Natural killer cell (primary cell): ENCODE measurements at regions not wholly inside any gene's neighbourhood (a gene's known extent, or its start where the extent isn't known, plus 50 kb on each side); places are given as distances from the start of the nearest gene placed in this dataset.

Experiments
- ATAC-seq, 3 donors: fragments of 150-1000 bp in 2 of 3; fragments of 200-7000 bp in 1 of 3; cut with Tn5 transposase; 1 replicate in 1 of 3; 2 replicates in 2 of 3; pipeline ENCODE4 v1.10.0; 2021; ENCODE audit warnings: mild to moderate bottlenecking in 2 of 3, moderate library complexity in 2 of 3
- DNase-seq, 2 donors: peaks; one replicate each; pipeline versions ENCODE4 v3.0.0 to v3.0.0-alpha.2; 2013 to 2021; ENCODE audit warnings: mixed read lengths in 1 of 2
- H3K27ac ChIP-seq: one replicate; pipeline ENCODE4 v1.5.1; 2013; ENCODE audit warnings: mild to moderate bottlenecking, low read length
- H3K27me3 ChIP-seq: one replicate; pipeline ENCODE4 v1.6.1; 2013; ENCODE audit warnings: low read length; ENCODE audit not compliant: control insufficient read depth, insufficient read depth
- H3K36me3 ChIP-seq: one replicate; pipeline ENCODE4 v1.6.1; 2013; ENCODE audit warnings: low read length; ENCODE audit not compliant: control insufficient read depth, insufficient read depth
- H3K4me1 ChIP-seq: one replicate; pipeline ENCODE4 v1.6.1; 2013; ENCODE audit warnings: low read length; ENCODE audit not compliant: control insufficient read depth, insufficient read depth
- H3K4me3 ChIP-seq: one replicate; pipeline ENCODE4 v1.5.1; 2013; ENCODE audit warnings: low read length
- H3K9me3 ChIP-seq: one replicate; pipeline ENCODE4 v1.6.1; 2013; ENCODE audit warnings: low read length; ENCODE audit not compliant: control insufficient read depth, insufficient read depth
- H3K27ac Mint-ChIP-seq, 2 donors: one replicate each; pipeline ENCODE4 v1.8.0; 2022; ENCODE audit warnings: mild to moderate bottlenecking in 2 of 2, mixed read lengths in 2 of 2, moderate library complexity in 1 of 2
- H3K27me3 Mint-ChIP-seq, 2 donors: one replicate each; pipeline ENCODE4 v1.8.0; 2022; ENCODE audit warnings: low read depth in 2 of 2, mixed read lengths in 2 of 2
- H3K36me3 Mint-ChIP-seq: one replicate; pipeline ENCODE4 v1.8.0; 2022; ENCODE audit warnings: mixed read lengths
- H3K4me1 Mint-ChIP-seq, 2 donors: one replicate each; pipeline ENCODE4 v1.8.0; 2022; ENCODE audit warnings: mixed read lengths in 2 of 2
- H3K4me3 Mint-ChIP-seq: one replicate; pipeline ENCODE4 v1.8.0; 2022; ENCODE audit warnings: mild to moderate bottlenecking, moderate library complexity, mixed read lengths
- H3K9me3 Mint-ChIP-seq, 2 donors: one replicate each; pipeline ENCODE4 v1.8.0; 2022; ENCODE audit warnings: mixed read lengths in 2 of 2
- WGBS: methylation state at CpG from one replicate; pipeline ENCODE4 v1.1.7; 2013; ENCODE audit warnings: missing lambda C conversion rate; ENCODE audit not compliant: insufficient coverage; 5-methylcytosine and 5-hydroxymethylcytosine counted together
- intact Hi-C: fragments of 100-400 bp; cut with micrococcal nuclease; formaldehyde crosslinking; loops from one replicate; pipeline ENCODE4 v1.14.2; 2022
- TF ChIP-seq, protein P1 (sequence below): fragments of 200-600 bp; IDR thresholded peaks from one replicate; pipeline ENCODE4 v1.8.0; 2022; ENCODE audit warnings: antibody characterized with exemption

DNA sequence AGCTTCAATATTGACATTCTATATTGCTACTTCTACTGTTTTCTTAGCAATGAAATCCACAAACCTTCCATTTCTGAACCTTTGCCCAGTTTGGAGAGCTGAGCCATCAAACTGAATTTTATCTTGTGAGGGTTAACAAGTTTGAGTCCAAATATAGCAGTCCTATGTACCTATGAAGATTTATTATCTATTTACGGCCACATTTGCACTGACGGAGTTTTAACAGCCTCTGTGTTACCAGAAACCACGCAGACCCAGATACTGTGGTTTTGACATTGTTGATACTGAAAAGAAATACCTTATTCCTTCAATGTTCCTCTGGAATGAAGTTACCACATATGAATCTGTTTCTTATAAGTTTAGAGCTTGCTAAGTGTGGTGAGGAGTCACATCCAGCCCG, 172.6 kb downstream of the FGFR2 start:
- 71% methylated on average over 1 of the region's 4 CpGs for WGBS
- no peaks in the 10 kb centered on the region for H3K4me1 Mint-ChIP-seq
- H3K27ac ChIP-seq, result no peak overlapping the region
- DNase-seq, result no peak
- intact Hi-C loops, result no loop called here
- no peaks in the 10 kb centered on the region for H3K36me3 ChIP-seq
- H3K4me3 ChIP-seq, result no peak overlapping the region
- H3K9me3 ChIP-seq, result no peaks in the 10 kb centered on the region
- ATAC-seq, result no peak
- no peak overlapping the region for H3K27ac Mint-ChIP-seq
- H3K9me3 Mint-ChIP-seq, result no peaks in the 10 kb centered on the region
- no peaks in the 10 kb centered on the region for H3K27me3 Mint-ChIP-seq
- no peak overlapping the region for H3K4me3 Mint-ChIP-seq
- H3K36me3 Mint-ChIP-seq, result no peaks in the 10 kb centered on the region
- H3K27me3 ChIP-seq, result no peaks in the 10 kb centered on the region
- H3K4me1 ChIP-seq, result no peaks in the 10 kb centered on the region
- TF ChIP-seq, protein P1, sequence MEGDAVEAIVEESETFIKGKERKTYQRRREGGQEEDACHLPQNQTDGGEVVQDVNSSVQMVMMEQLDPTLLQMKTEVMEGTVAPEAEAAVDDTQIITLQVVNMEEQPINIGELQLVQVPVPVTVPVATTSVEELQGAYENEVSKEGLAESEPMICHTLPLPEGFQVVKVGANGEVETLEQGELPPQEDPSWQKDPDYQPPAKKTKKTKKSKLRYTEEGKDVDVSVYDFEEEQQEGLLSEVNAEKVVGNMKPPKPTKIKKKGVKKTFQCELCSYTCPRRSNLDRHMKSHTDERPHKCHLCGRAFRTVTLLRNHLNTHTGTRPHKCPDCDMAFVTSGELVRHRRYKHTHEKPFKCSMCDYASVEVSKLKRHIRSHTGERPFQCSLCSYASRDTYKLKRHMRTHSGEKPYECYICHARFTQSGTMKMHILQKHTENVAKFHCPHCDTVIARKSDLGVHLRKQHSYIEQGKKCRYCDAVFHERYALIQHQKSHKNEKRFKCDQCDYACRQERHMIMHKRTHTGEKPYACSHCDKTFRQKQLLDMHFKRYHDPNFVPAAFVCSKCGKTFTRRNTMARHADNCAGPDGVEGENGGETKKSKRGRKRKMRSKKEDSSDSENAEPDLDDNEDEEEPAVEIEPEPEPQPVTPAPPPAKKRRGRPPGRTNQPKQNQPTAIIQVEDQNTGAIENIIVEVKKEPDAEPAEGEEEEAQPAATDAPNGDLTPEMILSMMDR, result no peak

DNA sequence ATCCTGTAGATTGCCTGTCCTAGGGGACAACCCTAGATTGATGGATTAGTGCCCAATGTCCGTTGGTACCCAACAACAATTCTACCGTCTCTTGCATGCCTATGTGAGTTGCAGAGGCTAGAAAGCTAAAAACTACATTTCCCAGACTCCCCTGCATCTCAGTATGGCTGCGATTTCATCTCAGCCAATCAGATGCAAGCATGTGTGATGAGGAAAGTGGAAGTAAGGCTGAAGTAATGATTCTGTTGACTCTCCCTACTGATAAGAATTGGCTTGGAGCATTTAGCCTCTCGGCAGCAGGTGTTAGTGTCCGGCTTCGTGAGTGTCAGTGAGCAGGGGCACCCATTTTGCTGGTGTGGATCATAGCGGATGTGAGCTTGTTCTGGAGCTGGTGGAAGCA, 171.9 kb downstream of the FGFR2 start:
- 88% methylated on average over 7 of the region's 7 CpGs for WGBS
- Mint-ChIP-seq H3K27me3 (no peaks in the 10 kb centered on the region), H3K27ac (no peak overlapping the region), H3K4me3 (no peak overlapping the region), H3K36me3 (no peaks in the 10 kb centered on the region), H3K9me3 (peaks cover 0 to 2% of the 10 kb centered on the region in 2 donors), H3K4me1 (no peaks in the 10 kb centered on the region)
- DNase-seq (no peak), ATAC-seq (no peak)
- no peaks in the 10 kb centered on the region for H3K36me3 ChIP-seq
- intact Hi-C loops, result no loop called here
- H3K27ac ChIP-seq, result no peak overlapping the region
- no peaks in the 10 kb centered on the region for H3K27me3 ChIP-seq
- H3K4me3 ChIP-seq, result no peak overlapping the region
- no peaks in the 10 kb centered on the region for H3K4me1 ChIP-seq
- H3K9me3 ChIP-seq, result no peaks in the 10 kb centered on the region
- TF ChIP-seq, protein P1, result no peak
